ENCODE measurements at regions not wholly inside any gene's neighbourhood (a gene's known extent, or its start where the extent isn't known, plus 50 kb on each side); places are given as distances from the start of the nearest gene placed in this dataset.

- no peak overlapping the region for H3K4me3 ChIP-seq
- H3K4me1 ChIP-seq = peaks cover 27% of the 10 kb centered on the region
- H3K4me3 Mint-ChIP-seq = no peak overlapping the region
- no peaks in the 10 kb centered on the region for H4K20me1 ChIP-seq (ENCODE audit: low read depth)
- H3K9me3 Mint-ChIP-seq = peaks cover 2% of the 10 kb centered on the region
- H3K27me3 Mint-ChIP-seq (ENCODE audit: insufficient read depth, low read depth) = peaks cover 11% of the 10 kb centered on the region
- H3K27me3 ChIP-seq = no peaks in the 10 kb centered on the region
- no peak overlapping the region for H3K9ac ChIP-seq
- H2AFZ ChIP-seq (replicated peaks) = peak overlapping the region; percentile 45
- H3K36me3 Mint-ChIP-seq = no peaks in the 10 kb centered on the region
- no peak for TF ChIP-seq CTCF (IDR thresholded peaks at IDR 0.05)
- no peak for TF ChIP-seq EZH2phosphoT487 (IDR thresholded peaks at IDR 0.05)
- TF ChIP-seq EZH2 (IDR thresholded peaks at IDR 0.05) = no peak
- H3K9me3 ChIP-seq (ENCODE audit: low read depth) = no peaks in the 10 kb centered on the region
- peaks cover 3% of the 10 kb centered on the region for H3F3A ChIP-seq (ENCODE audit: low read depth)
- peak; percentile 34 for DNase-seq (ENCODE audit: low spot score)
- no peaks in the 10 kb centered on the region for H3K36me3 ChIP-seq
- peak overlapping the region; percentile 21 for H3K27ac Mint-ChIP-seq
- H3K27ac ChIP-seq = no peak overlapping the region
- no peaks in the 10 kb centered on the region for H3K79me2 ChIP-seq (ENCODE audit: low read depth)
- peaks cover 38% of the 10 kb centered on the region for H3K4me1 Mint-ChIP-seq
- H3K4me2 ChIP-seq = peak overlapping the region; percentile 45
Measured at GRCh38 chr12:131380965-131381705, 329.8 kb upstream of the SFSWAP start.

- Mint-ChIP-seq H3K4me1 (peaks cover 40% of the 10 kb centered on the region), H3K27ac (peak overlapping the region; percentile 21), H3K4me3 (no peak overlapping the region), H3K9me3 (no peaks in the 10 kb centered on the region), H3K36me3 (no peaks in the 10 kb centered on the region), H3K27me3 (ENCODE audit: insufficient read depth, low read depth) (peaks cover 8% of the 10 kb centered on the region)
- Histone ChIP-seq H3K36me3 (no peaks in the 10 kb centered on the region), H4K20me1 (ENCODE audit: low read depth) (no peaks in the 10 kb centered on the region), H3K4me3 (no peak overlapping the region), H3K4me1 (peaks cover 27% of the 10 kb centered on the region), H3K9me3 (ENCODE audit: low read depth) (no peaks in the 10 kb centered on the region), H3K79me2 (ENCODE audit: low read depth) (no peaks in the 10 kb centered on the region), H2AFZ (replicated peaks) (no peak overlapping the region), H3K9ac (no peak overlapping the region), H3K27ac (no peak overlapping the region), H3K4me2 (no peak overlapping the region), H3F3A (ENCODE audit: low read depth) (peaks cover 3% of the 10 kb centered on the region), H3K27me3 (no peaks in the 10 kb centered on the region)
- DNase-seq (ENCODE audit: low spot score) = no peak
- TF ChIP-seq EZH2 (IDR thresholded peaks at IDR 0.05) = no peak
- TF ChIP-seq CTCF (IDR thresholded peaks at IDR 0.05) = no peak
- TF ChIP-seq EZH2phosphoT487 (IDR thresholded peaks at IDR 0.05) = no peak
Measured at GRCh38 chr12:131381716-131382430, 329.0 kb upstream of the SFSWAP start.

- peaks cover 27% of the 10 kb centered on the region for H3K4me1 ChIP-seq
- no peak overlapping the region for H3K4me2 ChIP-seq
- Mint-ChIP-seq H3K36me3 (no peaks in the 10 kb centered on the region), H3K27ac (peak overlapping the region; percentile 39), H3K9me3 (no peaks in the 10 kb centered on the region), H3K4me3 (peak overlapping the region; percentile 15), H3K4me1 (peaks cover 32% of the 10 kb centered on the region), H3K27me3 (ENCODE audit: insufficient read depth, low read depth) (peaks cover 7% of the 10 kb centered on the region)
- TF ChIP-seq EZH2 (IDR thresholded peaks at IDR 0.05) (no peak), CTCF (IDR thresholded peaks at IDR 0.05) (no peak), EZH2phosphoT487 (IDR thresholded peaks at IDR 0.05) (no peak)
- H3K9ac ChIP-seq = no peak overlapping the region
- no peaks in the 10 kb centered on the region for H3K27me3 ChIP-seq
- H3K9me3 ChIP-seq (ENCODE audit: low read depth) = no peaks in the 10 kb centered on the region
- no peaks in the 10 kb centered on the region for H3K36me3 ChIP-seq
- no peak overlapping the region for H2AFZ ChIP-seq (replicated peaks)
- no peak overlapping the region for H3K4me3 ChIP-seq
- no peak for DNase-seq (ENCODE audit: low spot score)
- no peaks in the 10 kb centered on the region for H3K79me2 ChIP-seq (ENCODE audit: low read depth)
- no peaks in the 10 kb centered on the region for H4K20me1 ChIP-seq (ENCODE audit: low read depth)
- no peak overlapping the region for H3K27ac ChIP-seq
- H3F3A ChIP-seq (ENCODE audit: low read depth) = peaks cover 3% of the 10 kb centered on the region
Measured at GRCh38 chr12:131383291-131383690, 327.6 kb upstream of the SFSWAP start.
